ENCODE measurements at regions not wholly inside any gene's neighbourhood (a gene's known extent, or its start where the extent isn't known, plus 50 kb on each side); places are given as distances from the start of the nearest gene placed in this dataset.
"Not testable (repeated sequence)": the region's sequence is repeated elsewhere in the genome, so short reads cannot be mapped to it uniquely, and the experiment has no call there.

DNA sequence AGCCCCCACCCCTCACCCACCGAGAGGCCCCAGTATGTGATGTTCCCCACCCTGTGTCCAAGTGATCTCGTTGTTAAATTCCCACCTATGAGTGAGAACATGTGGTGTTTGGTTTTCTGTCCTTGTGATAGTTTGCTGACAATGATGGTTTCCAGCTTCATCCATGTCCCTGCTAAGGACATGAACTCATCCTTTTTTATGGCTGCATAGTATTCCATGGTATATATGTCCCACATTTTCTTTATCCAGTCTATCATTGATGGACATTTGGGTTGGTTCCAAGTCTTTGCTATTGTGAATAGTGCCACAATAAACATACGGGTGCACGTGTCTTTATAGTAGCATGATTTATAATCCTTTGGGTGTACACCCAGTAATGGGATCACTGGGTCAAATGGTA lies 79.2 kb downstream of the PXDC1 start:
- DNase-seq (ENCODE audit: low spot score), result not testable (repeated sequence)

DNA sequence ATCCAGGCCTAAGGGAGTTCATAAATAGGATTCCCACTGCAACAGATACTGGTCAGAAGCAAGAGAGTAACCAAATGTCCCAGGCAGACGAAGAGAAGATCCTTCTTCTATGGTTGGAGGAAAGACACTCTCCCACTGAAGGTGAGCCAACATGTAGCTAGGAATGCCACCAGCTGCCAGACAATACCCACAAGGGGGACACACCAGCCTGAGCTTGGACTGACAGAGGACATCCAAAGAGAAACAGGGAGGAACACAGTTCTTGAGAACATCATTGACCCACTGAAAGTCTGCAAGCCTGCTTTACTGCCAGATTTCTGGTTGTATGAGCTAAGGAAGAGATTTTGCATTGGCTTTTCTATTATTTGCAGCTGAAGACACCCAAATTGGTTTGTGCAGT lies 80.1 kb downstream of the PXDC1 start:
- DNase-seq (ENCODE audit: low spot score), result no peak

DNA sequence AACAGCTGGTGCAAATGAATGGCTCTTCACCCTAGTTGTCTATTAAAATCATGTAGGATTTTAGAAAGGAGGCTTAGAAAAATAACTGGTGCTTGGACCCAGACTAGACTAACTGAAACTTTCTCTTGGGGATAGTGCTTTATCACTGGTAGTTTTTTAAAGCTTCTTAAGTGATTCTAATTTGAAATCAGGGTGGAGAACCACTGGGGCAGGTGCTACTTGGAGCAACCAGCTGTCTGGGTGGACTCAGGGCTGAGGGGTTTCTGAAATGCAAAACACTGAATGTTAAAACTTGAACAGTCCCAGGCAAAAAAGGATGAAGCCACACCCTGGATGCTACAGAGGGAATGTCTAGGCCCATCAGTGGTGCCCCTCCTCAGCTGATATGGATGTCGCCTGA lies 81.2 kb downstream of the PXDC1 start:
- no peak for DNase-seq (ENCODE audit: low spot score)

DNA sequence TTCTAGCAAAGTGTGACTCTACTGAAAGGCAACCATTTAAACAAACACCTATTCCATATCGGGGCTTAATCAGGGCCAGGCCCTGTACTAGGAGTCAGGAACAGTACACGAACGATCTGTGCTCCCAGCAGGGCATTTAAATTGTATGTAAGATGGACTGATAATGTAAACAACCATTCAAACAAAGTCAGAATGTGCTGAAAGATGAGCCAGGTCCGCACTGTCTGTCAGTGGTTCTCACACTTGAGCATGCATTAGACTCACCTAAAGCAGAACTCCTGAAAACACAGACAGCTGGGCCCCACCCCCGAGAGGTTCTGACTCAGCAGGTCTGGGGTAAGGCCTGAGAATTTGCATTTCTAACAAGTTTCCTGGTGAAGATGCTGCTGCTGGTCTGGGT lies 81.6 kb downstream of the PXDC1 start:
- DNase-seq (ENCODE audit: low spot score), result no peak

DNA sequence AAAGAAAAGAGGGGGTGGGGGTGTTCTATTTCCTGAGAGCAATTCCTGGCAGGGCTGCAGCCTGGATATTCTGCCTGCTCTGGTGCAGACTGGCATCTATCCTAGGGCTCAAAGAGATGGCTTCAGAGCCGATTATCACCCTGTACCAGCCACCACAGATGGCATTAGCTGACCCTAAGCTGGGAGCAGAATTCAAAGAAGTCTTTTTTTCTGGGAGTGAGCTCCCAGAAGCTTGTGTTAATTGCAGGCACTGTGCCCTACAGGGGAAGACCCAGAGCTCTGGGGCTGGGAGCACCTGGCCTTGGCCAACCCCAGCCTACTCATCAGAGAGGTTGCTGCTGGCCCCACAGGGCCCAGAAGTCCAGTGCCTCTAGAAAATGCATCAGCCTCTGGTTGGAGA lies 85.9 kb downstream of the PXDC1 start:
- DNase-seq (ENCODE audit: low spot score), result no peak

DNA sequence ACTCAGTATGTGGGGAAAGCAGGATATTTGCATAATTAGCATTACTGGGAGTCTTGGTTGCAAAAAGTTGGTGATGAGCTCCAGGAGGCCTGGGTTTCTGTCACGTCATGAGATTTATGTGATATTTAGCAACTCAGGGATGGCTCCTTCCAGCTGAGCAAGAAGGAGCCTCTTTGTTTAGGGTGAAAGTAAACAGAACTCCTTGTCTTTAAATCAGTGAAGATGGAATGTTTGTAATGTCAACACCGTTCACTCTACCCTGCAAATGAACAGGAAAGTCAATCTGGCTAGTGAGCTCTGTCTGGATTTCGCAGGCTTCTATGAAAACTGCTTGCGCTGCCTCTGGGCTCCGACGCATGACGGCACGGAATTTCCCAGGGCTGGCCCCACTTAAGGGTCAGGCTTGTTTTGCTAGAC lies 86.9 kb downstream of the PXDC1 start:
- DNase-seq (ENCODE audit: low spot score), result no peak

DNA sequence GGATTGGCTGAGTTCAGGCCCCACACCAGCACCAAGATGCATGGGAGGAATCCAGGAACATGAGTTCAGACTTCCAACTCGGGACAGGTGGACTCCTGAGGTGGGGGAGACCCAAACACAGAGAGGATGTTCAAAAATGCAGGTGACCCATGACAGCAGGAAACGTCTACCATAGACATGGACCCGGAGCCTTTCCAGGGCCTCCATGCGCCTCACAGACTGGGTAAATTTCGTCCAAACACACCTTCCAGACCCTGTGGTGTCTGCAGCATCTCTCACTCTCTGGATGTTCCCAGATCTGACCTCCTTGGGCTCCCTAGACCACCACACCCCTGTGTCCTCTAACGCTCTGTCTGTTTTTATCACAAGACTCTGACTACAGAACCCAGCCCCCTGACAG lies 87.7 kb downstream of the PXDC1 start:
- no peak for DNase-seq (ENCODE audit: low spot score)

DNA sequence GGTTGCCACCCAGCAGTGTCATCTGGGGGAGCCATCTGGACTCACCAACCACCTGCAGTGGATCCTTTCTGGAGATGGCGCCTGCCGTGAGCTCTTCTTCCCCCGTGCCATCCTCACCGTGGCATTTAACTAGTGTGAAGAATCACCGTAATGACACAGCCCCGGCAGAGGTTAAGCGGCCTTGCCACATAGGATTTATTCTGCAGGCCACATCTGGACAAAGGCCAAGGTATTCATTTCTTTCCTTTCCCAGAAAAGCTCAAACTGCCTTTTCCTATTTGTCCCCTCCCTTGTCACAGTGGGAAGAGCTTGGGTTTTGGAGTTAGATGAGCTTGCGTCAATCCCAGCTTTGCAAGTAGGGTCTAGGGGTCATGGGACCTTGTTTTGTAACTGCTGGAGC lies 88.4 kb downstream of the PXDC1 start:
- DNase-seq (ENCODE audit: low spot score), result no peak

DNA sequence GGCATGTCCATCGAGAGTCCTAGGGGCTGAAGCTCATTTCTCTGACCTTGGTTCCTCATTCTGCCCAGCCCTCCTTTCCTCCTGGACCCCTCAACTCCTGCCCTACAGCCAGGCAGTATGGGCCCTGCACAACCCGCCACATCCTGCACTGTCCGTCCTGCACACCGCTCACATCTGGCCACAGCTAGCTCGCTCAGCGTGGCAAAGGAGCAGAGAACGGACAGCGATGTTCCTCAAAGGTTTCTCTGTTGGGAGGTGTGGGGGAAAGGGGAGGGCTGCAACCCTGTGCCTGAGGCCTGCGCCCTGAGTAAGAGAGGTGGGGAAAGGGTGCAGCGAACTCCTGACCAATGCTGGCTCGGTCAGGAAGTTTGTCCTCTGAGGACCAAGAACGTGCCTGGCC lies 90.1 kb downstream of the PXDC1 start:
- no peak for DNase-seq (ENCODE audit: low spot score)

DNA sequence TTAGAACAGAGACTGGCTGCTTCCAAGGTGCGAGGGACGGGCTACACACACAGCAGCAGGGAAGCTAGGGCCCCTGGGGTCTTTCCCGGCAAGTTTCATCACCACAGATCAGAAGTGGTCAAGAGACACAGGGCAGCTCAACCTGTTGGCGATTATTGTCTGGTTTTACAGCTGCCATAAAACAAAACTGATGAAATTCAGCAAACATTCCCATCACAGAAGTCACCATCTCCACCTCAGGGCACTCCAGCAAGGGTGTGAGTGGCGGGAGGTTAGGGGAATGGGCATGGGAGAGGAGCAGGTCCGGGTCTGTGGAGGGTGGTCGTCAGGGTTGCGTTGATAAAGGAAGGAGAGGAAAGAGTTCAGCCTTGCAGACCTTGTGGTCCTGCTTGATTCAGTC lies 91.0 kb downstream of the PXDC1 start:
- DNase-seq (ENCODE audit: low spot score), result no peak

DNA sequence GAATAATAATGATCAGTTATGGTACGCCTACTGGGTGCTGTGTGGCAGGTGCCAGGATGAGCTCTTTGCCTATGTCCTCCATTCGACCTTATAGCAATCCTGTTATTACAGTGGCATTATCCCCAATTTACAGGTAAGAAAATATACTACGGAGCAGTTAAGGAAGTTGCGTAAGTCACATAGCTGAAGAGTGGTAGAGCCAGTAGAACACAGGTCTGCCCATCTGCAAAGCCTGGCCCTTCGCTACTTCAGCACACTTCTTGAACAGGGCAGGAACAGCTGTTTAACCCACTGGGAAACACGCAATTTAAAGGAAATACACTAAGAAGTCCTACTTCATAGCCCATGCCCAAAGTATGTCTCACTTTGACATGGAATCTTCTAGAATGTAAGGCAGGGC lies 91.8 kb downstream of the PXDC1 start:
- no peak for DNase-seq (ENCODE audit: low spot score)

DNA sequence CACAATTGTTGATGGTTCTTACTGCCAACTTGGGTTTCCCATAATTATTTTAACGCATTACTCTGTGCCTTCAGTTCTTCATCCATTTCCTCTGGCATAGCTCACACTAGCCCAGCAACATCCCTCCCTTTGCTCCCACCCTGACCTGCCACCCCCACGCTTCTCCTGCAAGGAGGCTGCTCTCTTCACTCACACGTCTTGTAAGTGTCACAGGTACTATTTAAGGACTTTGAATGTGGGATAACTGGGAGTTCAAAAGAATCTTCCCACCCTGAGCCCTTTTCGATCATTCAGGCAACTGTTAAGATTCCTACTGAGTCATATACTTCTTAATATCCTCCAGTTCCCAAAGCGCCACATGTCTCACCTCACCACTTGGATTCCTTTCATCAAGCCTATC lies 95.4 kb downstream of the PXDC1 start:
- DNase-seq (ENCODE audit: low spot score), result no peak

DNA sequence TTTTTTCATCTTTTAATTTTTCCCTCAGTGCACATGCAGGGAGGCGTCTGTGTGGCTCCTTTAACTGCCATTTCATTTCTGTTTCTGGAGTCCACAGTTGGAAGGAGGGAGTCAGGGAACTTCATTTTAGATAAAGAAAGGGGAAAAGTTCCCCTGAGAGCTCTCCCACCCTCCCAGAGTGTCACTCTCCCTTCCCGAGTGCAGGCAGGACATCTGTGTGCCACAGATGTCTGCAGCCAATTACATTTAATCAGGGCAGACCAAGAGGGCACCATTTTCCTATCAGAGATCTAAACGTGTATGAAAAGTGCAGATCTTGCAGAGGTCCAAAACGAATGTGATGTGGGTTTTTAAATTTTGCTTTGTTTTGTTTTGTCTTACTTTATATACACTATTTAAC lies 96.6 kb downstream of the PXDC1 start:
- DNase-seq (ENCODE audit: low spot score), result no peak

DNA sequence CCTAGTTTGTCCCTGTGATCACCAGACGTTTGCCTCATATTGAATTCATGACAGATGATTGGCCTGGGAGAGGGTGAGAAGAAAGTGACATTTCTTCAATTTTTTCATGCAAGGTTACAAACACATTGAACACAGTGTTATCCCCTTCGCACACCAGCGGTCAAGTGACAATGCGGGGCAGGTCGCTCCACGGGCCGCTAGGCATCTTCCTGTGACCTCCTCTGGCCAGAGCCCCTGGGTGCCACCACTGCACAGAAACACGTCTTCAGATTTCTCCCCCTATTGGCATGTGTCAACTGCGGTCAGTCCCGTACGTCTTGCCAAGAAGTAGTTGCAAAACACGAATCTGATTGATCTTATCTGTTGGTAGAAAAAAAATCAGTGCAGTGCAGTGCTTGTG lies 97.1 kb downstream of the PXDC1 start:
- DNase-seq (ENCODE audit: low spot score), result no peak

DNA sequence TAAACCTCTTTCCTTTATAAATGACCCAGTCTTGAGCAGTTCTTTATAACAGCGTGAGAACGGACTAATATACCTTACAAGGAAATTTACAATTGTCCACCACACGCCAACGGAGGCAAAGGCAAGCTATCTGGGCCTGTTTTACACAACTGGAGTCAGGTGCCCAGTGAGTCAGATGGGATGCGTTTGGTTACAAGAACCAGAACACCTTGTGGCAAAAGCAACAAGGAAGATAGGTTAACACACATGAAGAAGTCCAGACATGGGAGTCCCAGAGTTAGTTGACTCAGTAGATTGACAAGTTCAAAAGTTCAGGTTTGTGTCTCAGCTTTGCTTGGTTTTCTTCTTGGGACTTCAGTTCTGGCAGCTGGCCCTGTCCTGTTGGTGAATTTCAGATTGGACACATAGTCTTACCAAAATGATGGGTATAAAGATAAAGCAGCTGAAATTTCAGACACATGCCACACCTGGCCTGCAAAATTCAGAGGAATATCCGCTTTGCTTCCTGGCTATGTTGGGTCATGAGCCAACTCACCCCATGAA lies 97.9 kb downstream of the PXDC1 start:
- no peak for DNase-seq (ENCODE audit: low spot score)

DNA sequence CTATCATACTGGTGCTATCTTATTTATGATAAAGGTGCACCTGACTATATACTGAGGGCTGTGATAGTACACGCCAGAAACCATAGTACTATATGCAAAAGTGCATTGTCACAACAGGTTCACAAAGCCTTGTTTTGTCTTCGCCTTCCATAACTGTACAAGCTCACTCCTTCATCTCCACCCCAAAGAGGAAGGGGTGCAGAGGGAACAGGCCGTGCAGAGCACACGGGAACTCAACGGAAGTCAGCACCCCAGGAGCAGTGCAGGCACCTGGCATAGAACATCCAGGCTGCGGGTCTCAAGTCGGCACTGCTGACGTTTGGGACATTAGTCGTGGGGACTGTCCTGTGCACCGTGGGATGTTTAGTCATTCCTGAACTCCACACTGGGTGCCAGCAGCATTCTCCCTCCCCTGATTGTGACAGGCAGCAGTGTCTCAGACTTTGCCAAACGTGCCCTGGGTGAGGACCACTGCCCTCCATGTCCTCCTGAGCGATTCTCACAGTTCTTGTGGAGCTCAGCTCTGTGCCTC lies 99.7 kb downstream of the PXDC1 start:
- no peak for DNase-seq (ENCODE audit: low spot score)

DNA sequence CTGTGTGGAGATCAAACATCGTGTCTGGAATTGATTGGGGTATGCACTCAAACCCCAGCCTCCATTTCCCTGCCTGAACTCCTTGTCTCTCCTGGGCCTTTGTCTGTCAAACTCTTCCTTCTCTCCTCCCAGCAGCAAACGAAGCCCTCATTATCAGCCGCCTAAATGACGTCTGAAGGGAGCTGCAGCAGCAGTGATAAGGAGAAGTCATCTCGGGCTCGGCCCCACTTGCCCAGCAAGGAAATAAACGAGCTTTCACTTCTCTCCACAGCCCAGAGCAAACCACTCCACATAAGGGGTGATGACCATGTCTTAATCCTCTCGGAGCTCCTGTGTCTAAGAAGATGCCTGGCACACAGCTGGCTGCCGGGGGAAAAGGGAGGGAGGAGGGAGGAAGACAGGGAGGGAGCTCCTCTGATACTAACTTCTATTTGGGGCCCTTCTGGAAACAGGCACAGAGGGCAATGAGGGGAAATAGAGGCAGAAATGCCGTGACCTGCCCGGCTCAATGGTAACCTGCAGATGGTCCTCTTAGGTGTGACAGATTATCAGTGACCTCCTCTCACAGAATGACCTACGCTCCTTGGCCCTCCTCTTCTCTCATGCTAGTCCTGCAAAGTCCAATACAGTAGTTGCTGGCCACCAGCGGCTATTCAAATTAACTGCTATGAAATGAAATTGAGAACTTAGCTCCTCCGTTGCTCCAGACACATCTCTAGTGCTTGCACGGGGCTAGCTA lies 100.4 kb downstream of the PXDC1 start:
- DNase-seq (ENCODE audit: low spot score), result no peak

DNA sequence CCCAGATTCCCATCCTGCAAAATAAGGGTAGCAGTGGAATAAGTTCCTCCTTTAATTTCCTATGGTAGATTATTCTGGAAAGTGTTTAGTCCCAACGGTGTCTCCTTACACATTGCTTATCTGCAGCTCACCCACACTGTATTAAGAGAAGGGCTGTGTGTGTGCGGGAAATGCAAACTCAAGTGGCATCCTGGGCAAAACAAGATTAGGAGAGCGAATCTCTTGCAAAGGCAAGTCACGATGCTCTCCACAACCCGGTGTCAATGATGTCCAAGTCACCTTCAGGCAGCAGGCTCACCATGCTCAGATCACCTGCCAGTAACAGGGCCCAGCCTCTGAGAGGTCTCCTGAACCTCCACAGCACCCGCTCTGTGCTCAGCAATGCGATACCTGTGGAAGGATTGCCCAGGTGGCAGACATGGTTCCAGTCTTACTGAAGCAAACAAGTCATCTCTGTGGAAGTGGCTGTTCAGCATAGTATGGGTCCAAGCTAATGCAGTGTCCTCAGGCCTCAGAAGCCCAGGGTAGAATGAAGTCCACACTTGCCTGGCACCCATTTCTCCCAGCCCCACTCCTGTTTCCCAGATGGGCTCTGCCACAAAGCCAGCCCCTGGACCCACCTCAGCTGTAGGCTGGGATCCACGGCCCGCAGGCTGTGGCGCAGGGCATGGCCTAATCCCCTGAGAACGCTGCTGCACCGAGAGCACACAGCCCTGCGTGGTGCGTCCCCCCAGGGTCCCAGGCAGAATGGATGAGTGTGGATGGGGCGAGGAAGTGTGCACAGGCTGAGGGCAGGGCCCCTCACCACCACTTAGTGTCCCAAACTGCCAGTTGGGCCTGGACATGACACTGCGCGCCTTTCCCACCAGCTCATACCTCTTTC lies 101.2 kb downstream of the PXDC1 start:
- no peak for DNase-seq (ENCODE audit: low spot score)

DNA sequence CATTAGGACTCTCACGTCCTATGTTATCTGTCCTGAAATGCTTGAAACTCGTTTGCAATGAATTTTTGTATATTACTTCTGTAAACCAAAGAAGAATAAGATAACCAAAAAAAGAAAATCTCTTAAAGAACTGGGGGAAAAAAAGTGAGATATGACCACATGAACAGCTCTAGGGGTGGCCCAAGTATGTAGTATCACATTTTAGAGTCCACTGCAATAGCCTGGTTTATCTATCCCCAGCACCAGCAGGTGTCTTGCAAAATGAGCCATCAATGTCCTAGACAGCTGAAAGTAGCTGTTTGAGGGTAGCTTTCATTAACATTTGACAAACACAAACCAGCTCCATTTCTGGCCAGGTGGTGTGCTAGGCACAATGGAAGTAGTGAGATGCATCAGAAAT lies 102.8 kb downstream of the PXDC1 start:
- DNase-seq (ENCODE audit: low spot score), result no peak

DNA sequence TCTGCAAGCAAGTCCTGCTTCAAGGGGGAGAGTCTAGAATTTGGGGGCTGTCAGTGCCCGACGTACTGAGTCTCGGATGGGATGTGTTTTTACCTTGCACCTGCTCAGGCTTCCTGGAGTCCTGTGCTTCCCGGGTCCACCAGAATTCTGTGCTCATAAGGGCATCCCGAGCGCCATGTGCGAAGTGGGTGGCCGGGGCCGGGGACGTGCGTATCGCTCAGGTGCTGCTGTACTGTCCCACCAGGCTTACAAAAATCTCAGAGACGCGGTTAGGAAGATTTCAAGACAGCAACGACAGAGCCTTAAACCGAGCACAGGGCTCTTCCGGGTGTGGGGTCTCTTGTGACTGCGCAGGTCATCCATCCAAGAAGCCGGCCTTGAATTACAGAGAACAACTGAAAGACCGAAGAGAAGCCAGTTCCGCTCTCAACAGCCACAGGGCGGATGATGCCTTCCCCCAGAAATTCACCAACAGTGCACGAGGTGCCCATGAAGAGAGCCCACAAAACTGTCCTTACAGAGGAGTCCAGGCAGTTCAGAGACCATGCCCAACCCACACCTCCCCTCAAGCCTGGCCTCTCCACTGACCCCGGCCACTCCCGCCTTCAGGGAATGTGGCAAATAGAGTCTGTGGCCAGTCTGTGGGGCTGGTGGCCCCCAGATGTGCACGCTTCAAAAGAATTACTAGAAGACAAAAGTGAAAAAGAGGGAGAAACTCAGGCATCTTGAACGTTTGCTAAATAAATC lies 104.7 kb downstream of the PXDC1 start:
- no peak for DNase-seq (ENCODE audit: low spot score)

DNA sequence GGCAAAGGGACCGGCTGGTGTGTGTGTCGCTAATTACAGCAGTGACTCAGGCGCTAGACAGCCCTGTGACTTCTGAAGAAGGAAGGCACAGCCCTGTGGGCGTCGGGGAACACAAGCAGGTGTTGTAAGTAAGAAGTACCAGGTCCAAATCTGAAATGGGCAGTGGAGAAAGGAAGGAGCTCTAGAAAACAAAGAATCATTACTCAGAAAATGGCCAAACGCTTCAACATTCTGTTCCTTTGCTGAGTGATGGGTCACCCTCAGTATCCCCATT lies 106.8 kb downstream of the PXDC1 start:
- no peak for DNase-seq (ENCODE audit: low spot score)

All from mesenteric fat pad (tissue), 1 donor.